VCaP (cell line): ENCODE measurements at regions not wholly inside any gene's neighbourhood (a gene's known extent, or its start where the extent isn't known, plus 50 kb on each side); places are given as distances from the start of the nearest gene placed in this dataset.
"Not testable (repeated sequence)": the region's sequence is repeated elsewhere in the genome, so short reads cannot be mapped to it uniquely, and the experiment has no call there.

ENCODE experiments used
- H3K27ac ChIP-seq: fragments of 450-650 bp; 2 replicates; pipeline ENCODE4 v1.5.1; 2017
- TF ChIP-seq, protein P1 (sequence below): fragments of 450-650 bp; conservative IDR thresholded peaks from 2 replicates; pipeline ENCODE4 v1.5.1; 2017; ENCODE audit warnings: mild to moderate bottlenecking, moderate library complexity

DNA sequence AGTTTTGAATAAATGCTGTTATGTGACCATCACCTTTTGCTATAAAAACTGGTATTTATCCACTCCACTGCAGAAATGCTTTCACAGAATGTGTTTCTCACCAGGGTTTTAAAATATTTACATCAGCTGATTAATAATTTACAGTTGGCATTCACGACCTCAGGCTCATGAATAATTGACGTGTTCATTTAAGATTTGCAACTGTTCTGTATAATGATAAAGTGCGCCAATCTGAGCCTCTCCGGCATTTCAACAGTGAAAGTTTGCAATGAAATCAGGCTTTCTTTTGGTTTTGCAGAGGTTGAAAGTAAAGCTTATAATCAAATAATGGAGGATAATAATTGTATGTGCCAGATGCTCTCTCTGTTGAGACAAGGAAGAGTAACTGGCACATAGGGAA lies 434.9 kb downstream of the ICE1 start:
- TF ChIP-seq, protein P1, sequence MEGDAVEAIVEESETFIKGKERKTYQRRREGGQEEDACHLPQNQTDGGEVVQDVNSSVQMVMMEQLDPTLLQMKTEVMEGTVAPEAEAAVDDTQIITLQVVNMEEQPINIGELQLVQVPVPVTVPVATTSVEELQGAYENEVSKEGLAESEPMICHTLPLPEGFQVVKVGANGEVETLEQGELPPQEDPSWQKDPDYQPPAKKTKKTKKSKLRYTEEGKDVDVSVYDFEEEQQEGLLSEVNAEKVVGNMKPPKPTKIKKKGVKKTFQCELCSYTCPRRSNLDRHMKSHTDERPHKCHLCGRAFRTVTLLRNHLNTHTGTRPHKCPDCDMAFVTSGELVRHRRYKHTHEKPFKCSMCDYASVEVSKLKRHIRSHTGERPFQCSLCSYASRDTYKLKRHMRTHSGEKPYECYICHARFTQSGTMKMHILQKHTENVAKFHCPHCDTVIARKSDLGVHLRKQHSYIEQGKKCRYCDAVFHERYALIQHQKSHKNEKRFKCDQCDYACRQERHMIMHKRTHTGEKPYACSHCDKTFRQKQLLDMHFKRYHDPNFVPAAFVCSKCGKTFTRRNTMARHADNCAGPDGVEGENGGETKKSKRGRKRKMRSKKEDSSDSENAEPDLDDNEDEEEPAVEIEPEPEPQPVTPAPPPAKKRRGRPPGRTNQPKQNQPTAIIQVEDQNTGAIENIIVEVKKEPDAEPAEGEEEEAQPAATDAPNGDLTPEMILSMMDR: no peak
- no peak overlapping the region for H3K27ac ChIP-seq

DNA sequence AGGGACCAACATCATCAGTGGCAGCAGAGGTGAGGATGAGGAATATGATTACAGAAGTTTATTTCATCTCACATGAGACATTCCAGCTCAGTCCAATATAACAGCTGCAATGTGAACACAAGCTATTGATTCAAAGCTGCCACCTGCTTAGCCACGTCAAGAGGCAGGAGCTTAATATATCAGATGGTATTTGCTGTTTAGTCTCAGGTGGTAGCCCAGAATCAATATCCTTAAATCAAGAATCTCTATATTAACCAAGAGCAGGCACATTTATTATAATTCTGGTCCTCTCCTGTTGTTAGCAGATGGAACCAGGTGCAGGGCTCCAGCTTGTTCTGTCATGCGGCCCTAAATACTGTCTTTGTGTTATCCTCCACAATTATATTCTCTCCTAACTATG lies 431.6 kb downstream of the ICE1 start:
- TF ChIP-seq, protein P1: no peak
- H3K27ac ChIP-seq: no peak overlapping the region

GRCh38 chr5:5838493-5838892 lies 416.0 kb downstream of the ICE1 start:
- TF ChIP-seq, protein P1: no peak

DNA sequence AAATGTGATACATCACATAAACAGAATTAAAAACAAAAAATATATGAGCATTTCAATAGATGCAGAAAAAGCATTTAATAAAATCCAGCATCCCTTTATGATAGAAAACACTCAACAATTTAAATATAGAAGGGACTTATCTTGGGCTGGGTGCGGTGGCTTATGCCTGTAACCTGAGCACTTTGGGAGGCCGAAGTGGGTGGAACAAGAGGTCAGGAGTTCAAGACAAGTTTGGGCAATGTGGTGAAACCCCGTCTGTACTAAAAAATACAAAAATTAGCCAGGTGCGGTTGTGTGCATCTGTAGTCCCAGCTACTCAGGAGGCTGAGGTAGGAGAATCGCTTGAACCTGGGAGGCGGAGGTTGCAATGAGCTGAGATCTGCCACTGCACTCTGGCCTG lies 409.1 kb downstream of the ICE1 start:
- H3K27ac ChIP-seq: not testable (repeated sequence)

More at GRCh38 chr5:5838493-5838892, 416.0 kb downstream of the ICE1 start:
- H3K27ac ChIP-seq: no peak overlapping the region

DNA sequence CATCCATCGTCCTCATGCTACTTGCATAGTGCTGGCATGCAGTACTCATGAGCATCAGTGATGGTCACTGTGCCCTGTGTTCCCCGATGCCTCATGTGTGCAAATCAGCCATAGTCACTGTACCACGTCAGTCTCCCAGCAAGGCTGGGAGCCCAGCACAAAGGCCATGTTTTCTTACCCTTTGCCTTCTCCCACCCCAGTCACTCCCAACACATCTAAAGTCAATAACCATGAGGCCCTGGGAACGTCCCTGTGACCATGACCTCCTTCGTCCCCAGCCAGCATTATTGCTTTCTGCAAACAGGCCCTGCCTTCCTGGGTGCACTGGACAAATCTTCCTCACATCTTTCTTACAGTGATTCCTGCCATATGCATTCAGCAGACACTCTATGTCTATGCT lies 406.1 kb downstream of the ICE1 start:
- TF ChIP-seq, protein P1: no peak
- no peak overlapping the region for H3K27ac ChIP-seq

DNA sequence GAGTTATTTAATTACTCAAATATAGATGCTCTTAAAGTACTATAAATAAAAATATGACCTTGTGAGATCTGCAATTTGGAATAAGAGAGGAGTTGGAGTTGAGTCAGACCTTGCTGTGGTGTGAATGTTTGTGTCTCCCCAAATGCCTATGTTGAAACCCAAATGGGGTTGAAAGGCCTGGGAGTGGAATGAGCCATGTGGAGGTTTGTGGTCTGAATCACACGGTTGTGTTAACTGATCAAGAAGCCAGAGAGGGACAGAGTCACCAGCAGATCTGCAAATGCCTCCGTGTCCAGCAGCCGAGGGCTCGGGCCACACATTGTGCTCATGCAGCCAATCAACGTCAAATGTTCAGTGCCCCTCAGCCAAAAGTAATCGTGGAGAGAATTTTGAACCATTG lies 404.4 kb downstream of the ICE1 start:
- TF ChIP-seq, protein P1: no peak
- H3K27ac ChIP-seq: no peak overlapping the region

- TF ChIP-seq, protein P1: no peak
- H3K27ac ChIP-seq: no peak overlapping the region
Observed at GRCh38 chr5:5822729-5823257, 400.3 kb downstream of the ICE1 start.

DNA sequence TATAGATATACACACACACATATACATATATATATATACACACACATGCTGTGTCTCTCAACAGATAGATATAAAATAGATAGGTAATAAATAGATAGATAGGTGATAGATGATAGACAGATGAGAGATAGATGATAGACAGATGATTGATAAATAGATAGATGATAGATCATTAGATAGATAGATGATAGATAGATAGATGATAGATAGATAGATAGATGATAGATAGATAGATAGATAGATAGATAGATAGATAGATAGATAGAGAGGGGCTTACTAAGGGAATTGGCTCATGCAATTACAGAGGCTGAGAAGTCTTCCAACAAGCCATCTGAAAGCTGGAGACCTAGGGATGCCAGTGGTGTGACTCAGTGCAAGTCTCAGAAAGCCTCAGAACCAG lies 394.5 kb downstream of the ICE1 start:
- H3K27ac ChIP-seq: no peak overlapping the region
- TF ChIP-seq, protein P1: no peak
